Fibroblast of skin of back (primary cell): ENCODE measurements at regions not wholly inside any gene's neighbourhood (a gene's known extent, or its start where the extent isn't known, plus 50 kb on each side); places are given as distances from the start of the nearest gene placed in this dataset.

Source experiments
- DNase-seq: peaks from one replicate; pipeline ENCODE4 v3.0.0-alpha.2; 2013

- no peak for DNase-seq
Measured at GRCh38 chr18:55089610-55090009, 130.3 kb upstream of the CCDC68 start.

GRCh38 chr18:55088561-55088960 is 129.3 kb upstream of the CCDC68 start:
- no peak for DNase-seq

GRCh38 chr18:55088000-55088401 is 128.7 kb upstream of the CCDC68 start:
- no peak for DNase-seq

GRCh38 chr18:55086906-55087305 is 127.6 kb upstream of the CCDC68 start:
- no peak for DNase-seq

GRCh38 chr18:55085557-55086285 is 126.5 kb upstream of the CCDC68 start:
- no peak for DNase-seq

GRCh38 chr18:55084550-55084949 is 125.3 kb upstream of the CCDC68 start:
- DNase-seq: no peak

GRCh38 chr18:55083461-55083860 is 124.2 kb upstream of the CCDC68 start:
- DNase-seq: peak; percentile 79

GRCh38 chr18:55079481-55080355 is 120.5 kb upstream of the CCDC68 start:
- no peak for DNase-seq

- no peak for DNase-seq
Measured at GRCh38 chr18:55079067-55079466, 119.8 kb upstream of the CCDC68 start.

GRCh38 chr18:55078303-55078932 is 119.2 kb upstream of the CCDC68 start:
- DNase-seq: peak; percentile 46

GRCh38 chr18:55076643-55077218 is 117.5 kb upstream of the CCDC68 start:
- no peak for DNase-seq

- no peak for DNase-seq
Measured at GRCh38 chr18:55073834-55074233, 114.6 kb upstream of the CCDC68 start.

- no peak for DNase-seq
Measured at GRCh38 chr18:55073116-55073515, 113.9 kb upstream of the CCDC68 start.

GRCh38 chr18:55072698-55073097 is 113.4 kb upstream of the CCDC68 start:
- DNase-seq: no peak

GRCh38 chr18:55072181-55072580 is 112.9 kb upstream of the CCDC68 start:
- no peak for DNase-seq

GRCh38 chr18:55069497-55069896 is 110.2 kb upstream of the CCDC68 start:
- no peak for DNase-seq

- no peak for DNase-seq
Measured at GRCh38 chr18:55064760-55065159, 105.5 kb upstream of the CCDC68 start.

- no peak for DNase-seq
Measured at GRCh38 chr18:55064073-55064472, 104.8 kb upstream of the CCDC68 start.

- DNase-seq: peak; percentile 46
Measured at GRCh38 chr18:55054021-55054990, 95.0 kb upstream of the CCDC68 start.

GRCh38 chr18:55048892-55049291 is 89.6 kb upstream of the CCDC68 start:
- DNase-seq: peak; percentile 61

- DNase-seq: peak; percentile 32
Measured at GRCh38 chr18:55047546-55047945, 88.3 kb upstream of the CCDC68 start.

- DNase-seq: no peak
Measured at GRCh38 chr18:55041366-55041765, 82.1 kb upstream of the CCDC68 start.
